ENCODE measurements at regions not wholly inside any gene's neighbourhood (a gene's known extent, or its start where the extent isn't known, plus 50 kb on each side); places are given as distances from the start of the nearest gene placed in this dataset.

DNA sequence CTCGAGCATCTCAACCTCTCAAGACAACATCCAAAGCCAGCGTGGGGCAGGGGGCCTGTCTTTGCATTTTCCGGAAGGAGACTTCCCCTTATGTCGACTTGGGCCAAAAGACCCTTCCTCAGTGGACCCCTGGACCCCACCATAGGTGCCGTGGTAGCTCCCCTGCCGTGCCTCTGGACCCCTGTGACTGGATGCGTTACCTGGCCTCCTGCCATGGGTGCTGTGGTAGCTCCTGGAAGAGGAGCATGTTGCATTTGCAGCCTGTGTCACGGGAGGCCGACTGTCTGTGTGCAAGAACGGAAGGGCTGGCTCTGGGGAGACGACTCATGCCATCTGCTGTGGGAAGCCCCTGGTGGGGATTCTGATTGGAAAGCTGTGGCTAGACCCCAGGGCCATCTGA lies 130.1 kb downstream of the FOXL1 start:
- Histone ChIP-seq H3K27me3 (ENCODE audit: control insufficient read depth, insufficient read depth, low read length) (no peaks in the 10 kb centered on the region), H3K9me3 (ENCODE audit: control insufficient read depth, low read length) (no peaks in the 10 kb centered on the region), H2AFZ (no peak overlapping the region), H3K27ac (no peak overlapping the region), H3K4me1 (no peaks in the 10 kb centered on the region), H3K4me2 (ENCODE audit: low read length) (no peak overlapping the region), H3K79me2 (no peaks in the 10 kb centered on the region), H3K9ac (no peak overlapping the region), H3K4me3 (ENCODE audit: low read depth, low read length) (no peak overlapping the region), H3K36me3 (ENCODE audit: control insufficient read depth, insufficient read depth, low read length) (no peaks in the 10 kb centered on the region)
- TF ChIP-seq, protein P1, sequence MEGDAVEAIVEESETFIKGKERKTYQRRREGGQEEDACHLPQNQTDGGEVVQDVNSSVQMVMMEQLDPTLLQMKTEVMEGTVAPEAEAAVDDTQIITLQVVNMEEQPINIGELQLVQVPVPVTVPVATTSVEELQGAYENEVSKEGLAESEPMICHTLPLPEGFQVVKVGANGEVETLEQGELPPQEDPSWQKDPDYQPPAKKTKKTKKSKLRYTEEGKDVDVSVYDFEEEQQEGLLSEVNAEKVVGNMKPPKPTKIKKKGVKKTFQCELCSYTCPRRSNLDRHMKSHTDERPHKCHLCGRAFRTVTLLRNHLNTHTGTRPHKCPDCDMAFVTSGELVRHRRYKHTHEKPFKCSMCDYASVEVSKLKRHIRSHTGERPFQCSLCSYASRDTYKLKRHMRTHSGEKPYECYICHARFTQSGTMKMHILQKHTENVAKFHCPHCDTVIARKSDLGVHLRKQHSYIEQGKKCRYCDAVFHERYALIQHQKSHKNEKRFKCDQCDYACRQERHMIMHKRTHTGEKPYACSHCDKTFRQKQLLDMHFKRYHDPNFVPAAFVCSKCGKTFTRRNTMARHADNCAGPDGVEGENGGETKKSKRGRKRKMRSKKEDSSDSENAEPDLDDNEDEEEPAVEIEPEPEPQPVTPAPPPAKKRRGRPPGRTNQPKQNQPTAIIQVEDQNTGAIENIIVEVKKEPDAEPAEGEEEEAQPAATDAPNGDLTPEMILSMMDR (IDR thresholded peaks at IDR 0.05): no peak

DNA sequence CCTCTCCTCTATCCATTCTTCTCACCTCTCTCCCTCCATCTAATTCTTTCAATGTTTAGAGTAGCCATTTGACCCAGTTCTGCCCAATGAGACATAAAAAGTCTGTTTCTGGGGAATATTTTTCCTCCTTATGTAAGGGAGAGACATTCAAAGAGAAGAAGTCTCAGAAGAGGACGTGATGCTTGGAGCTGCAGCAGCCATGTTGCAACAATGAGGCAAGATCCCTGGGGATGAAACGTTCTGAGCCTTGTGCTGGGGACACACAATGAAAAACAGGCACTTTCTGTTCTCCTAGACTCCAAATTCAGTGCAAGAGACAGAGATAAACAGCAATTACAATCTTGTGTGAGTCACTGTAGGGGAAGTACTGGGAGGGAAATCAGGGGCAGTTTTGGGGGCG lies 130.8 kb downstream of the FOXL1 start:
- Histone ChIP-seq H3K9me3 (ENCODE audit: control insufficient read depth, low read length) (no peaks in the 10 kb centered on the region), H3K79me2 (no peaks in the 10 kb centered on the region), H3K36me3 (ENCODE audit: control insufficient read depth, insufficient read depth, low read length) (no peaks in the 10 kb centered on the region), H2AFZ (no peak overlapping the region), H3K4me2 (ENCODE audit: low read length) (no peak overlapping the region), H3K4me1 (no peaks in the 10 kb centered on the region), H3K4me3 (ENCODE audit: low read depth, low read length) (no peak overlapping the region), H3K27me3 (ENCODE audit: control insufficient read depth, insufficient read depth, low read length) (no peaks in the 10 kb centered on the region), H3K9ac (no peak overlapping the region), H3K27ac (no peak overlapping the region)
- TF ChIP-seq, protein P1 (IDR thresholded peaks at IDR 0.05): no peak

DNA sequence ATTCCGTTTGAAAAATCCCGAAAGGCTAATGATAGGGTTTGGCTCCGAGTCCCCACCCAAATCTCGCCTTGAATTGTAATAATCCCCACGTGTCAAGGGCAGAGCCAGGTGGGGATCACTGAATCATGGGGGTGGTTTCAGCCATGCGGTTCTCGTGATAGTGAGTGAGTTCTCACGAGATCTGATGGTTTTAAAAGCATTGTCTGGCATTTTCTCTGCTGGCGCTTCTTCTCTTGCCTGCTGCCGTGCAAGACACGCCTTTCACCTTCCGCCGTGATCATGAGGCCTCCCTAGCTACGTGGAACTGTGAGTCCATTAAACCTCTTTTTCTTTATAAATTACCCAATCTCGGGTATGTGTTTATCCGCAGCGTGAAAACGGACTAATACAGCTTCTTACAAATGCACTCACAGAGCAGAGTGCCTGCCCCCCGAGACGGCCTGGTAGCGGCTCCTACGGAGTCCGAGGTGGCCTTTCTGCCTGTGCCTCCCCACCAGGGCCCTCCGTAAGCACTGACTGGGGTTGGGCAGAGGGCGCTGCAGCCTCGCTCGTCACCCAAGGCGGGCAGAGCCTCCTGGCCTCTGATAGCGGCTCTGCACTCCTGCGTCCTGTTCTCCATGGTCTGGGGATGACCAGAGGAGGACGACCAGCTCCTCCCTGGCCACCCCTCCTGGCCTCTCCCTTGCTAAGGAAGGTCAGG lies 131.7 kb downstream of the FOXL1 start:
- Histone ChIP-seq H3K4me1 (no peaks in the 10 kb centered on the region), H3K27ac (no peak overlapping the region), H3K9me3 (ENCODE audit: control insufficient read depth, low read length) (no peaks in the 10 kb centered on the region), H3K4me3 (ENCODE audit: low read depth, low read length) (no peak overlapping the region), H3K4me2 (ENCODE audit: low read length) (no peak overlapping the region), H3K36me3 (ENCODE audit: control insufficient read depth, insufficient read depth, low read length) (no peaks in the 10 kb centered on the region), H3K9ac (no peak overlapping the region), H3K79me2 (no peaks in the 10 kb centered on the region), H2AFZ (no peak overlapping the region), H3K27me3 (ENCODE audit: control insufficient read depth, insufficient read depth, low read length) (no peaks in the 10 kb centered on the region)
- TF ChIP-seq, protein P1 (IDR thresholded peaks at IDR 0.05): no peak

DNA sequence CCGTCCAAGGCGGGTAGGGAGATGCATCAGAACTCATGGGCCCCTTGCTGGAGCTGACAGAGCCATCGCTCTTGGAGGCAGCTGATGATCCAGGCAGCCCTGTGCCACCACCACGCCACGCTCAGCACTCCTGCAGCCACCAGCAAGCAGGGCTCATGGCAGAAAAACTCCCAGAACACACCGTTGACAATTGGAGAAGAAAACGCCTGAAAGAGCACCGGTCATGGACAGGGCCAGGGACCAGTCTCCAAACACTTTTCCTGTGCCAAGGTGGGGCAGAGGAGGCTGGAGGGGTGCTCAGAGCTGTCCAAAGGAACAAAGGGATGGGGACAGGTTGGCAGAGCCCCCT lies 132.2 kb downstream of the FOXL1 start:
- H3K79me2 ChIP-seq: no peaks in the 10 kb centered on the region
- H3K4me3 ChIP-seq (ENCODE audit: low read depth, low read length): no peak overlapping the region
- no peak overlapping the region for H2AFZ ChIP-seq
- no peaks in the 10 kb centered on the region for H3K27me3 ChIP-seq (ENCODE audit: control insufficient read depth, insufficient read depth, low read length)
- H3K9me3 ChIP-seq (ENCODE audit: control insufficient read depth, low read length): no peaks in the 10 kb centered on the region
- H3K36me3 ChIP-seq (ENCODE audit: control insufficient read depth, insufficient read depth, low read length): no peaks in the 10 kb centered on the region
- H3K4me1 ChIP-seq: no peaks in the 10 kb centered on the region
- H3K4me2 ChIP-seq (ENCODE audit: low read length): no peak overlapping the region
- H3K9ac ChIP-seq: no peak overlapping the region
- TF ChIP-seq, protein P1 (IDR thresholded peaks at IDR 0.05): no peak
- H3K27ac ChIP-seq: no peak overlapping the region
